Ammon's horn (tissue), 1 donor: ENCODE measurements at regions not wholly inside any gene's neighbourhood (a gene's known extent, or its start where the extent isn't known, plus 50 kb on each side); places are given as distances from the start of the nearest gene placed in this dataset.
"Not testable (repeated sequence)": the region's sequence is repeated elsewhere in the genome, so short reads cannot be mapped to it uniquely, and the experiment has no call there.

Experiments
- DNase-seq: peaks from one replicate; pipeline ENCODE4 v3.0.0-alpha.2; 2016; ENCODE audit warnings: low spot score

DNA sequence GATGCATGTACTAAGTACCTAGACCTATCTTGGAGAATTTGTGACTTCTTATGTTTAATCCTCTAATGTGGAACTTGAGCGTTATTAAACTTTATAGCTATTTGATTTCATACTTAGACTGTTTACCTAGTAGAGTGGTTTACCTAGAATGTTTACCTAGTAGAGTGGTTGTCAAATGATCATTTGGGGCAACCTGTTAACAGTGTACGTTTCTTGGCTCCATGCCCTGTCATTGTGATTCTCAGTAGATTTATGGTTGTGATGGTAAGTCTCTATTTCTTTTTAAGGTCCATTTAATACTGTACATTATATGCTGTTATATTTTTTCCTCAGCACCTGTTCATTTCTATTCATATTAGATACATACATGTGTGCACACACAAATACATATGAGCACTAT lies 233.0 kb upstream of the MAD2L1 start:
- DNase-seq = no peak

DNA sequence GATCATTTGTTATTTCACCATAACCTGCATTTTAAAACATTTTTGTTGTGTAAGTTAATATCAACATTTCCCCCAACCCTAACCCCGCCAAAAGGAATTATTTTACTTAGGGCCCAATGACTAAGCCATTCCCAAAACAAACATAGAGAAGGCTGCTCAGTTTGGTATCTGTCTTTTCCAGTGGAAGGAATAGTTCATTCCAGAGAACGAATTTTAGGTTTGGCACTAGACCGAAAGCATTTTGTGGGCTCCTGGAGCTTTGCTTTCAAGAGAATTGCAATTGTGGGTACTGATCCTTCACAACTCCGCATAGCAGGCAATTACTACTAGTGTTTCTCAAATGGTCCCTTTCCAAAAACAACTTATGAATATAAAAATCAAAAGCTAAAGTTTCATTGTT lies 226.7 kb upstream of the MAD2L1 start:
- DNase-seq = no peak

DNA sequence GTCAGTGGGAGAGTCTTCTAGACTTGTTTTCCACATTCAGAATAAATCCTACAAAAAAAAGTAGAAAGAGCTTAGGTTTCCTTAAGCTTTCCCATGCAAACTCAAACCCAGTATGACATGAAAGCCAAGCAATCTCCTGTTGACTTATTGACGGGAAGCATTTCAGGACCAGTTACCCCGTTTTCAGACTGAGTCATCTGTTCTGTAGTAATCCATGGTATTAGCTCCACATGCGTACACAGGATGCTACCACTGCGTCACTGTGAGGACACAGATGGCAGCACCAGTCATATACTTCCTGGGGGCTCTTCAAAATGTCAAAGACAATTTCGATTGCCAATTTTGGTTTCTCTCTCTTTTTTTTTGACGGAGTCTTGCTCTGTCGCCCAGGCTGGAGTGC lies 224.9 kb upstream of the MAD2L1 start:
- DNase-seq = no peak

DNA sequence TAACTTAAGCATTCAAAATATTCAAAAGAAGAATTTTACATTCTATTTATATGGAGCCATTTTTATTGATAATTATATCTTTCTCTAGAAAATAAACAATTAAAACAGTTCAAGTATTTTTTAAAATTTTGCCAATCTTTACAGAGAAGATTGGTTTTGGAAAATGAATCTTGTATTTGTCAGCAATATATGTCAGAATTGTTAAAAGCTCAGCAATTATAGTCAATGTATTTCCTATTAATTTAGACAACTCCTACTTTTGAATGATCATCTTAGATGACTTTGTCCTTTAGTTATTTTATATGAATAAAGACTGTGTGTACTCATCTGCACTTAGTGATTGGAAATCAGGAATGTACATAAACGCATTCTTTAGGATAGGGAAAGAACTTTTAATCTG lies 223.9 kb upstream of the MAD2L1 start:
- no peak for DNase-seq

DNA sequence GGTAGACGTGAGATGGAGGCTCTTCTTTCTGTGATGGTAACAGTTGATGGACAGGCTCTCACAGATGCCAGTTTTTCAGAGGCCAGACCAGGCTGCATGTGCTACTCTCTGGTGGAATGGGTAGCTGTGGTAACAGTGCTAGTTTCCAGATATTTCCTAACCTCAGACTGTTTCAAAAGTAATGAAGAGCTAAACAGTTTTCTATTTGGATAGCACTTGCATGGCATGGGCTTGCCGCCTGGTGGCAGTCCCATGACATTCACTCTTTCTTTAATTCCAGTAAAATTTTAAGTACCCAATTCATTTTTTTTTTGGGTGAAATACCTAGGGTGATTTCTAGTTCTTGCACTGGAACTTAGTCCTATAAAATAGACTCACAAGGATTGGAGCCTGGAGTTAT lies 220.2 kb upstream of the MAD2L1 start:
- no peak for DNase-seq

DNA sequence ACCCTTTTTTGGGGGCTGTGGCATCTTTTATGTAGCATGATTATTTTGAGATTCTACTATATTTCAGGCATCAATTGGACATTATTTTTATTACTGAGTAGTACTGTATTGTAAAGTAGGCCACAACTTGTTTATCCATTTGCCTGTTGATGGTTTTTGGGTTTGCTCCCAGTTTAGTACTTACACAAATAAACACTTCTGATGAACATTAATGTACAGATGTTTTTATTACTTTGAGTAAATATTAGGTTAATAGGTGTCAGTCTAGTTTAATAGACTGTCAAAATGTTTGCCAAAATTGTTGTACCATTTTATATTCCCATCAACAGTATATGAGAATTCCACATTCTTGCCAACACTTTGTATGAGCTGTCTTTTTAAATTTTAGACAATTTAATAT lies 214.9 kb upstream of the MAD2L1 start:
- no peak for DNase-seq

DNA sequence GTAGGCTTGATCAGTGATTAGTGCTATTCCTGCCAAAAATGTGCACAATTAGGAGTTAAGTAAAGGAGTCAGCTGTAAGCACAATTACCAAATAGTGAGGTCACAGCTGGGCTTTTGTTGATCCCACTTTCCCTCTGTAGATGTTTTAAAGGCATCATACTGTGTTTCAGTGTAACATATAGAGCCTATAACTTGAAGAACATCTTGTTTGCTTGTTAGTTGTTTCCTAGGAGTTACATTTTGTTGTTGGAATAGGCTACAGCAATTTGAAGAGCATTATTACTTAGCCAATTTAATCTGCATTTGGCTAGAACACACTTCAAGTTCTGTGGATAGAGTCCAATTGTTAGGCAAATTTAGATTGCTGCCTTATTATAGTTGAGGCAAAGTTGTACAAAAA lies 210.7 kb upstream of the MAD2L1 start:
- DNase-seq = no peak

DNA sequence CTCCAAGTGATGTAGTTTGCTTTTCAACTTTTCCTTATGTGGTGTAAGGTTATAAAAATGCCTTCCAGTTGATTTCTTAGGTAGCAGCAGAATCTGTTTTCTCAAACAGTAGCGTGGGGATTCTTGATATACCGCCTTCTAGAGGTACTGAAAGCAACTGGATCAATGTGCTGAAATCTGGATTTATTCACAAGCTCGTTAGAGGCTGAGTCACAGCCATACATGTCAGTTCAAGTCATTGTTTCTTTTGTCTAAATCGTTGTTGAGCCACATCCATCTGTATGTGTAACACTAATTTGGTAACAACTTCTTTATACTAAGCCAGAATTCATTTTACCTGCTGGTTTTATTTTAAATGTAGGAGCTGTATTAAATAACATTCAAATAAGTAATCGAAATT lies 200.0 kb upstream of the MAD2L1 start:
- DNase-seq = no peak

DNA sequence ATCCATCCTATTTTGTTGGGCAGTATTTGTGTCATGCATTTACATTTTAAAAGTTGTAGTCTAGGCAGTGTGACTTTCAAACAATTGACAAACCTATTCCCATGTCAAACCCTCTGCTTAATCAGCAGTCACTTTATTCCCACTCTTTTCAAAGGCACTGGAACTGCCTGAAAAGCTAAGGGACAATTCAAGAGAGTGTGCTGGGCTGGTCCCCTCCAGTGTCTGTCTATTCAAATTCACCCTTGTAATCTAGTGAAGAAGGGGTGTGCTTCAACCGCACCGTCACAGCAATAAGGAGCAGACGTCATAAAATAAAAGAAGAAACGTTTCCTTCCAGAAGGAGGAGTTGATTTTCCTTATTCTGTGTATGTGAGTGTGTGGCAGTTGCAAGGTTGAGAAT lies 197.0 kb upstream of the MAD2L1 start:
- no peak for DNase-seq

DNA sequence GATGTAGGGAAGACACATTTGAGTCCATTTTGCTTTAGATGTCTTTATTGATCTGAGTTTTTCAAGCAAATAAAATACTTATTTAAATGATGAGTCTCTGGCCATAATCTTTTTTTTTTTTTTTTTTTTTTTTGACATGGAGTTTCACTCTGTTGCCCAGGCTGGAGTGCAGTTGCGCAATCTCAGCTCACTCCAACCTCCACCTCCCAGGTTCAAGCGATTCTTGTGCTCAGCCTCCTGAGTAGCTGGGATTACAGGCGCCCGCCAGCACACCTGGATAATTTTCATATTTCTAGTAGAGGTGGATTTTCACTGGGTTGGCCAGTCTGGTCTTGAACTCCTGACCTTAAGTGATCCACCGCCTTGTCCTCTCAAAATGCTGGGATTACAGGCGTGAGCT lies 194.5 kb upstream of the MAD2L1 start:
- no peak for DNase-seq

DNA sequence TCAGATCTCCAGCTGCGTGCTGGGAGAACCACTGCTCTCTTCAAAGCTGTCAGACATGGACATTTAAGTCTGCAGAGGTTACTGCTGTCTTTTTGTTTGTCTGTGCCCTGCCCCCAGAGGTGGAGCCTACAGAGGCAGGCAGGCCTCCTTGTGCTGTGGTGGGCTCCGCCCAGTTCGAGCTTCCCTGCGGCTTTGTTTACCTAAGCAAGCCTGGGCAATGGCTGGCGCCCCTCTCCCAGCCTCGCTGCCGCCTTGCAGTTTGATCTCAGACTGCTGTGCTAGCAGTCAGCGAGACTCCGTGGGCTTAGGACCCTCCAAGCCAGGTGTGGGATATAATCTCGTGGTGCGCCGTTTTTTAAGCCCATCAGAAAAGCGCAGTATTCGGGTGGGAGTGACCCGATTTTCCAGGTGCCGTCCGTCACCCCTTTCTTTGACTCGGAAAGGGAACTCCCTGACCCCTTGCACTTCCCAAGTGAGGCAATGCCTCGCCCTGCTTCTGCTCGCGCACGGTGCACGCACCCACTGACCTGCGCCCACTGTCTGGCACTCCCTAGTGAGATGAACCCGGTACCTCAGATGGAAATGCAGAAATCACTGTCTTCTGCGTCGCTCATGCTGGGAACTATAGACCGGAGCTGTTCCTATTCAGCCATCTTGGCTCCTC lies 189.6 kb upstream of the MAD2L1 start:
- DNase-seq = not testable (repeated sequence)

DNA sequence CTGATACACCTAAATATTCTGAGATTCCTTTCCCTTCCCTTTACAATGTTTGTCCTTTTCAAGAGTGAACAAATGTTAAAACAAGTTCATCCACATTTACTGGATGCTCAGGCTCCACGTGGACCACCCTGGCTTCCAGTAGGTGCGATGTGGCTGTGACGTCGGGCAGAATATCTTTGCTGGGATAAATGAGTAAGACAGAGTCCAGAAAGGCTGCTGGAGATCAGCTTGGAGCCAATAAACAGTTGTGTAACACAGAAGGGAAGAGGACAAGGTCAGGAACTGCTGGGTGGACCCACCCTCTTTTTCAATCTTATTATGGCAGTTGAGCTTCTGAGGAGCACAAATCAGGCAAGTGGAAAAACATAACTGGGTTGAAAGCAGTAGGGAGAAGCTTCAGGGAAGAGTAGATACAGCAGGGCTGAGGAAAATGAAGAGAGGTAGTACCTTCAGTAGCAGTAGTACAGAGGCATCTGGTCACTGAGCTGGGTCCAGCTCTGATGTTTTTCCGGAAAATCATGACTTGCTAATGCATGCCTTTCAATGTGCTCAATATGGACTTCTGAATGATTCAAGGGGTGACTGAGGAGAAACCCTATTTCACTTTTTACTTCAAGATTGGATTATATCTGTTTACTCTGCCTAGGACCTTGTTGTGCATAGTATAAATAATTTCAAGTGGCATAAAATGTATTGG lies 171.8 kb upstream of the MAD2L1 start:
- DNase-seq = no peak

DNA sequence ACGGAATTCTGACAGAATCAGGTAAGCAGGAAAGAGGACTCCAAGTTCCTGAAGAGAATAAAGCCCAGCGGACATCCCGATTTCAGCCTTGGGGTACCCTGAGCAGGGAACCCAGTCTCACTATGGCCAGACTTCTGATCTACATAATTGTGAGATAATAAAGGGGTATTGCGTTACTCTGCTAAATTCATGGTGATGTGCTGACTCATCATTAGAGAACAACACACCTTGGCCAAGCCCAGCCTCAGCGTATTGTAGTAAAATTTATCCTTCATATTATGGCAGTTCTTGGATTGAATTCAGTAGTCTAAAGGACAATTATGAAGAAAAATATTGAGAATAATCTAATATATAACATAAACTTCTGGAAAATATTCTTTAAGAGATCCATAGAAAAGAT lies 170.2 kb upstream of the MAD2L1 start:
- no peak for DNase-seq

DNA sequence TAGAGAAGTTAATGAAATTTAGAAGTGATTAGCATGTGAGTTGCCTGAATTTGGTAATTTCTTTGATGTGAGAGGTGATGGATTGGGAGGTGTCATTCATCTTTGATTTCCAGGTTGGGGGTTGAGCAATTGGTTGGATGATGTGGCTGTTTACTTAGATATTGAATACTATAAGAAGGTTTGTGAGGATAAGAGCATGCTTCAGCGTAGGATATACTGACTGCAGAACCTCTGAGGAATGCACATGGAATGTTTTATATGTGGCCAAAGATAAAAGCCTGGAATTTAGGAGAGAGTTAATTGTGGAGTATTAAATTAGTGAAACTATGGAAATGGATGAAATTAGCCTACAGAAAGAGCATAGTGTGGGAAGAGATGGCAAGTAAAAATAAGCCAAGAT lies 165.4 kb upstream of the MAD2L1 start:
- no peak for DNase-seq

DNA sequence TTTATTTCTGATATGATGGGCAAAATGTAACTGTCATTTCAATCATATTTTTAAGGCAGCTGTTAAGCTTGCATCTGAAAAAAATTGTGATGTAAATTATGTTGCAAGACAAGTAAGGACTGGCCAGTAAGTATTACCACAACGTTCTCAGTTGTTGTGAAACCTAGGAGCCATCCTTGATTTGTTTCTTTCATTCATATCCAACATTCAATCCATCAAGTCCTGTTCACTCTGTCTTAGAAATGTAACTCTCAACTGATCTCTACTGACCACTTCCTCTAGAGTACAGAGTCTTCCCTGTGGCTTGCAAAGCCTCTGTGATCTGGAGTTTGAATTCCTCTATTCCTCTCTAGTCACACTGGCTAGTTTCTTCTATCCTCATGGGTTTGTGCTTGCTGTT lies 161.4 kb upstream of the MAD2L1 start:
- DNase-seq = no peak

DNA sequence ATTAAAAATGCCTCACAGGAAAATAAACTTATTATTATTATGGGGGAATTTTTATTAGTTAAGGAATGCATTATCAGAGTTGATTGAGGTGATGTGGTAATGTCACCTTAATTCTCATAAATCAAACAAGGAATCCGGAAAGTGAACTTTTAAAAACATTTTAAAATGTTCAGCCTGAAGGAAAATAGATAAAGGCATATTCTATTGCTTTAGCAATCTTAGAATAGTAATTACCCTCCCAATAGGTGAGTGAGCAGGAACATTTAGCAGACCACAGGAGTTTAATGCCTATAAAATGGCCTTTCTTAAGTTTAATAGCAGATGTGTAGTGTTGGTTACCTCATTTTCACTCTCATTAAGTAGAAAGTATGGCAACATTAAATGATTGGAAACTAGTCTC lies 160.9 kb upstream of the MAD2L1 start:
- DNase-seq = no peak

DNA sequence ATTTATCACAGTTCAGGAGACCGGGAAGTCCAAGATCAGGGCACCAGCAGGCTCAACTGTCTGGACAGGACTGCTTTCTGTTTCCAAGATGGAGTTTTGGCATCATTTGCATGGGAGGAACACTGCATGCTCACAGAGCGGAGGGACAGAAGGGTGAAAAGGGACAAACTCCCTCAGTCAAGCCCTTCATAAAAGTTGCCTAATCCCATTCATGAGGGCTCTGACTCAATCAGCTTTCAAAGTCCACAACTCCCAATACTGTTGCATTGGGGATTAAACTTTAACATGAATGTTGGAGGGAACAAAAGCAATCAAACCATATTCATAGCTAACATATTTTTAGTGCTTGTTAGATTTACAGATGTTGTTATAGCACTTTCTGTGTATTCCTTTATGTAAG lies 158.9 kb upstream of the MAD2L1 start:
- DNase-seq = no peak

DNA sequence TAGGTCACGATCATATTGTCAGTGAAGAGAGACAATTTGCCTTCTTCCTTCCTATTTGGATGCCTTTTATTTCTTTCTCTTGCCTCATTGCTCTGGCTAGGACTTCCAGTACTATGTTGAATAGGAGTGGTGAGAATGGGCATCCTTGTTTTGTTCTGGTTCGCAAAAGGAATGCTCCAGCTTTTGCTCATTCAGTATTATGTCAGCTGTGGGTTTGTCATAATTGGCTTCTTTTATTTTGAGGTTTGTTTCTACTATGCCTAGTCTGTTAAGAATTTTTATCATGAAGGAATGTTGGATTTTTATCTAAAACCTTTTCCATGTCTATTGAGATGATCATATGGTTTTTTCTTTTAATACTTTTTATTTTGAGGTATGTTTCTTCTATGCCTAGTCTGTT lies 152.3 kb upstream of the MAD2L1 start:
- no peak for DNase-seq

DNA sequence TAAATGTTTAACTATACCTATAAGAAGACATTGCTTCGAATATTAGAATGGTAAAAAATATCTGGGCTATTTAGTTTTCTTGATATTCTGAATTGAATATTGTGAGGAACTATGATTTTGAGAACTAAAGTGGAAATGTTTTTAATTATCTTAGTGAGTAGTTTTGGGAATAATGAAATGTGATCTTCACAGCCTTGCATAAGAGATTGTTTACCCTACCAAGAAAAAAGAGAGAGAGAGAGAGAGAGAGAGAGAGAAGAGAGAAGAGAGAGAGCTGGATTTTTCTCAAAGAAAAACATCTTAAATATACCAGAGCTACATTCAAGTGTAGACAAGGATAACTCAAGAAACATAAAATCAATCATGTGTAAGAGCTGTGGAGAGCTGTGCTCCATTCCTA lies 148.7 kb upstream of the MAD2L1 start:
- DNase-seq = no peak

DNA sequence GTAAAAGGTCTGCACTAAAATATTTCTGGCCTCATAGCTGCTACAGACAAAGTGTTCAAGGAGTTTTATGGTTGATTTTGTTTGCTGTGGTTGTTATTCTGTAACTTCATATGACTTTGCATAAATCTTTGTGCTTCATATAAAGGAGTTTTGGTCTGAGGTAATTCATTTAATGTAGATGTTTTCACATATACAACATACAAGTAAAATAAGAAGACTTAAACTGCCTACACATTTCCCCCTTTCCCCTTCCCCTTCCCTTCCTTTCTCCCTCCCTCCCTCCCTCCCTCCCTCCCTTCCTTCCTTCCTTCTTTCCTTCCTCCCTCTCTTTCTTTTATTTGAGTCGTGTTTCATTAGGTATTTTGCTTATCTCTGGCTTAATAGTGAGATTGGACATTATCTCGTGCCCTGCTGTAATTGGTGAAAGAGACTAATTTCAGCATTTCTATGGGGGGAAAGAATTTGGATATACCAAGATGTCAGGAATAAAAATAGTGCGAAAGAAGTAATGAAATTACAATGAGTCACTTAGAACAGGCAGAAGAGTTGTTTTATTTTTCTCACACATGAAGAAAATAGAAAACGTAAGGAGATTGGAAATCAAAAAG lies 144.9 kb upstream of the MAD2L1 start:
- no peak for DNase-seq

DNA sequence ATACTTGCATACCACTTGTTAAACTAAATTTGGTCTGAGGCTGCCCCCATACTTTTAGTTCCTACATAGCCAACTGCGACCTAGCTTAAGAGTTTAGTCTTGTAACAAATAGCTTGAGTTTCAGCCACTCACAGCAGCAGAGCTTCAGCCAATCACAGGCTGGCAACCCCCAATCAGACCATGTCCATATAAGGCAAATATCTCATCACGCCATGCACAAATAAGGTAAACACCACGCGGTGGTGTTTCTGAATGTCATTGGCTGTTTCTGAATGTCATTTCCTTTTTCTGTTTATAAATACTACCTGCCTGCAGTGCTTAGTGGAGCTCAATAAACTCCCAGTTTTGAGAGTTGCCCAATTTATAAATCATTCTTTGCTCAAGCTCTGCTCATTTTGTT lies 143.1 kb upstream of the MAD2L1 start:
- no peak for DNase-seq

DNA sequence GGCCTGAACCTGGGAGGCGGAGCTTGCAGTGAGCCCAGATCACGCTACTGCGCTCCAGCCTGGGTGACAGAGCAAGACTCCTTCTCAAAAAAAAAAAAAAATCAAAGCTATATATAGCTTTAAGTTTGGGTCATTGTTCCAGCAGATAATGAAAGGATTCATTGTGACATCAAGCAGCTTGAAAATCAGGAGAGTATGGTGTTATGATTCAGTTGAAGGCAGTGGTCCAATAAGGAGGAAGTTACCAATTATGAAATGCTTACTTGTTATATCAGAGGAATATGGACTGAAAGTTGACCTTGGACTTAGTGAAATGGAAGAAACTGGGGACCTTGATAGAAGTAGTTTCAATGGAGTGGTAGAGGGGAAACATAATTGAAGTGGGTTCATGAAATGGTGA lies 140.4 kb upstream of the MAD2L1 start:
- DNase-seq = no peak

DNA sequence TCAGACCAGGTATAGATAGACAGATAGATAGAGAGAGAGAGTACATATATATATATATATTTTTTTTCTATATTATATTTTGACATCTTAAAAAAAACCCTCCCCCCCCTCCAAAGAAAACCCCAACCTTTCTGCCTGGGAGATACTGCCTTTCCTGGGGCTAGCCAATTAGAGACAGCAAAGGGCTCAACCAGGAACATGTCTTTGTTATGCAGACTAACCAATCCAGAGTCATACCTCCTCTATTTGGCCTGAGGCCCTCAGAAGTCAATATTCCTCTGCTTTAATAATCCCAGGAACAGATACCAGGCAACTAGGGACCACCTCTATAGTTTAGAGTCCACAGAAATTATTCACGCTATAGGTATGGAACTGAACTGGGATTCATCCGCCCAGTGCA lies 135.6 kb upstream of the MAD2L1 start:
- no peak for DNase-seq

DNA sequence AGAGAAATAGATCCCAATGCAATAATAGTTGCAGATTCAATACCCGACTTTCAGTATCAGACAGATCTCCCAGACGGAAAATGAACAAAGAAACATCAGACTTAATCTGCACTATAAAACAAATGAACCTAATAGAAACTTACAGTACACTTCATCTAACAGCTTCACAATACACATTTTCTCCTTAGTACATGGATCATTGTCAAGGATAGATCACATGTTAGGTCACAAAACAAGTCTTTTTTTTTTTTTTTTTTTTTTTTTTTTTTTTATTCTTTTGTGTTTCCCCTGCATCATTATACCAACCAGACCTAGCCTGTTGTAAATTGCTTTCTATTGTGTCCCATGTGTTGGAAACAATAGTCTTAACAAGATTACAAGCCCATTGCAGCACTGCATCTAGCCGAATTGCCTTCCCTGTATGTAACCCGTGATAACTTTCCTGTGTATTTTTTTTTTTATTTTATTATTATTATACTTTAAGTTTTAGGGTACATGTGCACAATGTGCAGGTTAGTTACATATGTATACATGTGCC lies 134.0 kb upstream of the MAD2L1 start:
- DNase-seq = not testable (repeated sequence)
